ENCODE measurements at regions not wholly inside any gene's neighbourhood (a gene's known extent, or its start where the extent isn't known, plus 50 kb on each side); places are given as distances from the start of the nearest gene placed in this dataset.

DNA sequence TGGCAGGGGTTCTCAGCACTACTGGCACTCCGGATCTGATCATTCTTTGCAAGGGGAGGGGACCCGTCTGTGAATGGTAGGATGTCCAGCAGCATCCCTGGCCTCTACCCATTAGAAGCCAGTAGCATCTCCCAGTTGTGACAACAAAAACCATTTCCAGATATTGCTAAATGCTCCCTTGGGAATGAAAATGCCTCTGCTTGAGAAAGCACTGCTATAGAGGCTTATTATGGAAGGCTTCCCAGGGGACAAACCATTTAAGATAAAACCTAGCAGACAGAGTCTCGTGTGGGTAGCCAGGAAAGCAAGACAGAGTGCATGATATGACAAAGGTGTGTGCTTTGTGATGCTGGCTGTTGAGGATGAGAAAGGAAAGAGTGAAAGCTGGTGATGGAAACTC is 273.7 kb downstream of the TMX3 start:
- DNase-seq (no peak), ATAC-seq (ENCODE audit: poor library complexity) (no peak)
- intact Hi-C loops (cut with DNase I), result no loop called here

GRCh38 chr18:68440433-68440832 is 274.5 kb downstream of the TMX3 start:
- intact Hi-C loops (cut with DNase I), result no loop called here
- ATAC-seq (ENCODE audit: poor library complexity) (no peak), DNase-seq (no peak)

DNA sequence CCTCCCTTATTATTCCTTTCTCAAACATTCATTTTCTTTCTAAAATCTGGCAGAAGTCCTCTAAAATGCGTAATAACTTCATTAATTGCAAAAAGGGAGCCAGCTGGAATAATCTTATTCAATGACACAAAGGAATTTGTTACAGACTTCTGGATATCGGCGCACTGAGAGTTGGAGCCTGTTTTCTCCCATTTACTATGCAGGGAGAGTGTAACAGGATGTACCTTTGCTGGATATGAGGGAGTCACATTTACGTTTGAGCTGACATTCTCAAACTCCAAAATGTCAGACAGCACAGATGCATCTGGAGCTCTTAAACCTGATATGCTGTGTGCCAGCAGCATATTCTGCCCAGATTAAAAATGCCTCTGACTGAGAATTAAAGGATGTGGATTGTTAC is 275.3 kb downstream of the TMX3 start:
- intact Hi-C loops (cut with DNase I), result no loop called here
- ATAC-seq (ENCODE audit: poor library complexity) (peak; percentile 73), DNase-seq (no peak)

GRCh38 chr18:68438983-68439382 is 275.9 kb downstream of the TMX3 start:
- ATAC-seq (ENCODE audit: poor library complexity) (peak; percentile 73), DNase-seq (no peak)
- intact Hi-C loops (cut with DNase I), result no loop called here

GRCh38 chr18:68438536-68438935 is 276.4 kb downstream of the TMX3 start:
- ATAC-seq (ENCODE audit: poor library complexity), result no peak
- DNase-seq, result no peak
- intact Hi-C loops (cut with DNase I), result no loop called here

DNA sequence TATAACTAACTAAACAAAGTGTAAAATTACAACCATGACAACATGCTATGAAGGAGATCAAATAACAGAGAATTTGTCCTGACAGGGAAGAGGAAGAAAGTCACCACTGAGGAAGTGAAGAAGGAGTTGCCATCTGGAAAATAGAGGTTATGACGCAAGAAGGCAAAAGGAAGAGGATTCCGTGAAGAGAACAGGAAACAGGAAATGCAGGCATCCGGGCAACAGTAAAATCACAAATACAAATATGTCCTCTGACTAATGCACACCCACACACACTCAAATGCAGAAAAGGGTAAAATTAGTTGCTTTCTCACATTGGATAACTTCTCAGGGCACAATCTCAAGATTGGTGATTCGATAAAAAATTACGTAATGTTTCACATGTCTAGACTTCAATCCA is 278.4 kb downstream of the TMX3 start:
- no peak for DNase-seq
- intact Hi-C loops (cut with DNase I), result no loop called here
- no peak for ATAC-seq (ENCODE audit: poor library complexity)

GRCh38 chr18:68435581-68435980 is 279.3 kb downstream of the TMX3 start:
- ATAC-seq (ENCODE audit: poor library complexity), result no peak
- intact Hi-C loops (cut with DNase I), result no loop called here
- no peak for DNase-seq

- intact Hi-C loops (cut with DNase I), result no loop called here
- ATAC-seq (ENCODE audit: poor library complexity) (no peak), DNase-seq (no peak)
Measured at GRCh38 chr18:68431922-68432198, 283.0 kb downstream of the TMX3 start.

- no peak for ATAC-seq (ENCODE audit: poor library complexity)
- intact Hi-C loops (cut with DNase I), result no loop called here
- no peak for DNase-seq
Measured at GRCh38 chr18:68431111-68431921, 283.6 kb downstream of the TMX3 start.

DNA sequence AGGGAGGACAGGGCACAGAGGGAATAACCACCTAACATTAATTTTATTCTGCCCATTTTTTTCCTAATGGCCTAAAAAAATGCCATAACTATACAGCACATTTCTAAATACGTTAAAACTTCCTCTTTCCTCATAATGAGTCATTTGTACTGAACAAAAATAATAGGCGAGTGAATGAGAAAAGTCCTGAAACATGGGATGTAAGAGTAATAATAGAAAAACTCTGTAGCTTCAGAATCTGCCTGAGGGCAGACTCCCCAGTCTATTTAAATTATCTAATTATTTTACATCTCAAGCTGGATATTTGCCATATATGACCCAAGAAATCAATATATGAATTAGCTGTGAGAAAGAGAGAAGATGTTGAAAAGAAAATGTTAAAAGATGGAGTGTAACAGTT is 285.1 kb downstream of the TMX3 start:
- intact Hi-C loops (cut with DNase I), result no loop called here
- ATAC-seq (ENCODE audit: poor library complexity), result no peak
- DNase-seq, result no peak

- DNase-seq (no peak), ATAC-seq (ENCODE audit: poor library complexity) (no peak)
- intact Hi-C loops (cut with DNase I), result no loop called here
Measured at GRCh38 chr18:68429111-68429510, 285.8 kb downstream of the TMX3 start.

DNA sequence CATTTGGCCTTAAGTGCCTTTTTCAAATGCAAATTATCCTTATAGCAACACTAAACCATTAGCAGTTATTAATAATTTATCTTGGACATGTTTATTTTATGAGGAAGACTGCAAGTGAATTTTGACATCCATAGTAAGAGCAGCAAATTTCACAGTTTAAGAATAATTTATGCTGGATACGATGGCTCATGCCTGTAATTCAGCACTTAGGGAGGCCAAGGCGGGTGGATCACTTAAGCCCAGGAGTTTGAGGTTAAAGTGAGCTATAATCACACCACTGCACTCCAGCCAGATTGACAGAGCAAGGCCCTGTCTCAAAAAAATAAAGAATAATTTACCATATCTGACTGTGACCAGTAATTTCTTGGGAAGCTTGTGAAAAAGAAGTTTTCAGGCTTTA is 286.2 kb downstream of the TMX3 start:
- DNase-seq, result no peak
- ATAC-seq (ENCODE audit: poor library complexity), result no peak
- intact Hi-C loops (cut with DNase I), result no loop called here

GRCh38 chr18:68427951-68428401 is 286.9 kb downstream of the TMX3 start:
- ATAC-seq (ENCODE audit: poor library complexity) (no peak), DNase-seq (no peak)
- intact Hi-C loops (cut with DNase I), result no loop called here

DNA sequence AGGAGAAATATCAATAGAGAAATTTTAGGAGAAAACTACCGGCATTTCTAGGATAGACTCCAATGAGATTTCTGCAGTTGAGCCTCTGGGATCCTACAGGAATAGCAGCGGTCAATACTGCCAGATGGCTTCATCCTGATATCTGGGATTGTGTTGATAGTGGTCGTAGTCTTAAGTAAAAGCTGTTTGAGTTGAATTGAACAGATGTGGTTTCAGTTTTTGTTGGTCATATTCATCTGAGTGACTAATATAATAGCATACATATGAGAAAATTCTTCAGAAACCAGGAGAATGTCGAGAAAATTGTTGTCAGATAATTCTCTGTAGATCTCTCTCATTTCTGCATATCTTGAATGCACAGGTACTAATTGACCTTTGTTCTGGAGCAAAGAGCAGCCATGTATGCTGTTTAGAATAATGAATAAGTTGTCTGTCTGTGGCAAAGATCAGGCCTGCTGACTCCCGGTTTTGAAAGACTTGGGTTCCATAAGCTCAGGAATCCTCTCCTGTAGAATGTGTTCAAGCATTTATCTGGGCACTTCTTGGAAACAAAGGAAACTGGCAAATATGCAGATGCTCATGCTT is 288.1 kb downstream of the TMX3 start:
- DNase-seq, result no peak
- ATAC-seq (ENCODE audit: poor library complexity), result no peak

DNA sequence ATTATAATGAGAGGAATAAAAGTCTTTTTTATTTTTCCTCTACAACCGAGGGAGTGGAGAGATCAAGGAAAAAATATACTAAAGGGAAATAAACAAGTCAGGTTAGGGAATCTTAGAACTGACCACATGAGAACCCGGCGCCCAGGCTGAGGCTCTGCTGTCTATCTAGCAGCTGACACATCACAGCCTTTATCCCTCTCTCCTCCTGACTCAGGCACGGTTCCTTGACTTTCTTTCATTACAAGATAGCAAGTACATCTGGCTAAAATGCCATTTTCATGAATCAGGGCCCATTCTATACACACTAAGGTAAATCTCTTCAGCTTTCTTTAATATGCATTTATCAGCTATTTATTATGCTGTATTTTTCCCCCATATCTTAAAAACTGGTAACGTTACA is 296.0 kb downstream of the TMX3 start:
- ATAC-seq (ENCODE audit: poor library complexity), result no peak
- intact Hi-C loops (cut with DNase I), result no loop called here
- DNase-seq, result no peak

More for the DNA sequence above, 288.1 kb downstream of the TMX3 start:
- intact Hi-C loops (cut with DNase I), result no loop called here

DNA sequence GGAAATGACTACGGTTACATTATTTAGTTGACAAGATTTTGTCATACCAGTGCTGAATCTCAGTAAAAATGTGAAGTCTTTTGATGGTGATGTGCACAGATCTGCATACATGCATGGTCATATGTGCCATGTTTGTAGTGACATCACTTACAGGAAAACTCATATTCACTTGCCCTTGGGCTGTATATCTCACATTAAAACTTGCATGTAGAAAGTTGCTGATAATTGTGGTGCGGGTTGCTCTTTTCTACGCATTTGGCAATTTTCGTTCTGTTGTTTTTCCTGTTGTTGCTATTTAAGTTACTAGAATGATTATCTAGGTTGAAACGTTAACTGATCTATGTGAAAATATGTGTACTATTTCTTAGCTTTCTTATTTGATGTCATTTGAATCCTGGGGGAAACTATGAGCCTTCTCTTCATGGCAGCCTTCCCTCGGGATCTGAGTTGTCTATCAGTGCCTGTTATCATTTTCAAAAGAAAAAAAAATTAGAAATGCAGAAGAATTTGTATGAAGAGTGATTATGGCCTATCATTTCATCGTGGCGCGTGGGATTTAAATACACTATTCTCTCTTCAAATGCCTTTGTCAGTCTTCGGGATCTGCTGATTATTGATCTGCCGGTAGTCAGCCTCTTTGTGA is 296.6 kb downstream of the TMX3 start:
- intact Hi-C loops (cut with DNase I), result no loop called here
- no peak for DNase-seq
- no peak for ATAC-seq (ENCODE audit: poor library complexity)

DNA sequence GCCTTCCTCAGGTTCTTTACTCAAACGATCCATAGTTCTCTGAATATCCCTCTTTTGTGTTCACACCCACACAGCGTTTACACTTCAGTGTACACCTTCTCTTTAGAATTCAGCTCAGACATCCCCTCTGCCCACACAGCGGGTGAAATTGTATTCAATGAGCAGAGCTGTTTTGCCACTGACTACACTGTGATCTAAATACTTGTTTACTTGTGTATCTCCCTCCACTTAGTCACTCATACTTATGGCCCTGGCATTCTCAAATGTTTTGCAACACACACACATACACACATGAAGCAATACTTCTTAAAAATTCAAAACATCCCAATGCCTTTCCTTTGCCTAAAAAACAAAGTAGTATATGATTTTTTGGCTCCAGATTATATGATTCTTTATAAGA is 297.1 kb downstream of the TMX3 start:
- intact Hi-C loops (cut with DNase I), result no loop called here
- DNase-seq (no peak), ATAC-seq (ENCODE audit: poor library complexity) (no peak)

DNA sequence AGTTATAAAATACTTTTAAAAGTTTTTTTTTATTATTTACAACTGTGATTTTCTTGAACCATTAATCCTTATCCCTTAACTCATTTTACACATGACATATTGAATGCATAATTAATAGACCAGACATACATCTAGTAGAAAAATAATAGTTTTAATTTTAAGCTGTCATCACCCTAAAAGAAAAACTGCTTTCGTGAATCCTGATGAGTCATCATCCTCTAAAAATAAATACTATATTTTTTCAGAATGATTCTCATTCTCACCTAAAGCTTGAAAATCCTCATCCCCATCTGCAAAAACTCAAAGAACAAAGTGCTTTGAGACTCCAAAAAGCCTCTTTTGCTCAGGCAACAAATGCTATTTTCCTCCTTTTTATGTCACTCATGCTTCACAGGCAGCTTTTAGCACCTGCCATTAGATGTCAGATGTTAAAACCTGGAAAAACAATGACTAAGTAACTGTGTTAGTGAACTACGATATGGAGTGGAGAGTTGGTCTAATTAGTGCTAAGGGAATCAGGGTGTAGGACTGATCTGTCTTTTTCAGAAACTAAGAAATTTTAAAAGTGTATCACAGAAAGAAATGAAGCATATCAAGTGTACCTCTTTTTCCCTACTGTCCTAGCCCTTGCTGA is 297.6 kb downstream of the TMX3 start:
- ATAC-seq (ENCODE audit: poor library complexity) (no peak), DNase-seq (no peak)
- intact Hi-C loops (cut with DNase I), result no loop called here

DNA sequence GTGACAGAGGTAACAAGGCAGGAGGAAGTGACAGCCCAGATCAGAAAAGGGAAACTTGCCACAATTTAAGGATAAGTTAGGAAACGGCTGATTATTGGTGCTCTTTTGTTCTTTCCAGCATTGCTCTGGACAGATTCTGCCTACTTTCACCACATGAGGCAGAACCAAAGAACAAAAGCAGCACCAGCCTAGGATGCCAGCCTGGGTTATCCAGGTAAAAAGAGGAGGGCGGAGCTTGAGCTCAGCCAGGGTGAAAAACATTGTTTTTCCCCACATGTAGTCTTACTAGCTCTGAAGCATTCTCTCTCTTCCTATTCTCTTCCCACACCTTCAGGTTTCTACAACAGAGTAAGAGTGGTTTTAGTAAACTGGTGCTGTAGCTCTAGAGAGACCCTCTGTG is 300.5 kb downstream of the TMX3 start:
- intact Hi-C loops (cut with DNase I), result no loop called here
- ATAC-seq (ENCODE audit: poor library complexity) (no peak), DNase-seq (no peak)

DNA sequence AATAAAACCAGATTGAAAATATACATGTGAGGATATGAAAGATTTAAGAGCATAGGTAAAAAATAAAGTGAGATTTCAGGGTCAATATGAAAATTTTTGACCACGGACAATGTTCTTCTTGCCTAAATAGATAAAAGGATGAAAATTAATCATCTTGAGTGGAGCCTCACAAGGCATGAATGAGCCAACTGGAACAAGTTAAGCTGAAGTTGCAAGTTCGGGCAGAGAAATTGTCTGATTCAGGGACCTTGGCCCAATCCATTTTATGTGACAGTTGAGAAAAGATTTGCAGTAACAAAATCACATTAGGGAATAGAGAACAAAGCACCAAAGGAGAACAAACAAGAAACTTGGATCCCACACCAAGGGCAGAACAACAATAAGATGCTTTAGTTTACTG is 305.3 kb downstream of the TMX3 start:
- ATAC-seq (ENCODE audit: poor library complexity) (no peak), DNase-seq (no peak)
- intact Hi-C loops (cut with DNase I), result no loop called here
